Activated B cell treated with CpG ODN at 0.5 μM for 24 hours (primary cell): ENCODE measurements at regions not wholly inside any gene's neighbourhood (a gene's known extent, or its start where the extent isn't known, plus 50 kb on each side); places are given as distances from the start of the nearest gene placed in this dataset.
"Not testable (repeated sequence)": the region's sequence is repeated elsewhere in the genome, so short reads cannot be mapped to it uniquely, and the experiment has no call there.

ENCODE experiments used
- ATAC-seq: fragments of 200-7000 bp; cut with Tn5 transposase; one replicate; pipeline ENCODE4 v1.10.0; 2021; ENCODE audit warnings: low read depth, mild to moderate bottlenecking, moderate library complexity
- CTCF ChIA-PET: fragments of 350-600 bp; sonication (Branson Sonifier 250); formaldehyde crosslinking; loops from one replicate; lab custom pipeline; 2021; ENCODE audit warnings: antibody characterized with exemption; lab: Charles Lee
- POLR2A ChIA-PET: fragments of 350-600 bp; sonication (Branson Sonifier 250); formaldehyde crosslinking; loops from one replicate; lab custom pipeline; 2021; ENCODE audit warnings: antibody characterized with exemption; lab: Charles Lee
- DNase-seq: peaks from one replicate; pipeline ENCODE4 v3.0.0; 2022
- H3K27ac Mint-ChIP-seq: one replicate; pipeline ENCODE4 v1.8.0; 2020; ENCODE audit warnings: mixed read lengths
- H3K27me3 Mint-ChIP-seq: one replicate; pipeline ENCODE4 v1.8.0; 2021; ENCODE audit warnings: mixed read lengths
- H3K36me3 Mint-ChIP-seq: one replicate; pipeline ENCODE4 v1.8.0; 2021; ENCODE audit warnings: low read depth, mixed read lengths
- H3K4me1 Mint-ChIP-seq: one replicate; pipeline ENCODE4 v1.8.0; 2021; ENCODE audit warnings: mixed read lengths
- H3K4me3 Mint-ChIP-seq: one replicate; pipeline ENCODE4 v1.8.0; 2020; ENCODE audit warnings: mild to moderate bottlenecking, mixed read lengths
- H3K9me3 Mint-ChIP-seq: one replicate; pipeline ENCODE4 v1.8.0; 2020; ENCODE audit warnings: mixed read lengths
- intact Hi-C: fragments of 100-400 bp; cut with micrococcal nuclease; formaldehyde crosslinking; loops from one replicate; pipeline ENCODE4 v1.15.1; 2024
- TF ChIP-seq, protein P1 (sequence below): fragments of 200-600 bp; IDR thresholded peaks from one replicate; pipeline ENCODE4 v1.8.0; 2022; ENCODE audit warnings: antibody characterized with exemption, mild to moderate bottlenecking

DNA sequence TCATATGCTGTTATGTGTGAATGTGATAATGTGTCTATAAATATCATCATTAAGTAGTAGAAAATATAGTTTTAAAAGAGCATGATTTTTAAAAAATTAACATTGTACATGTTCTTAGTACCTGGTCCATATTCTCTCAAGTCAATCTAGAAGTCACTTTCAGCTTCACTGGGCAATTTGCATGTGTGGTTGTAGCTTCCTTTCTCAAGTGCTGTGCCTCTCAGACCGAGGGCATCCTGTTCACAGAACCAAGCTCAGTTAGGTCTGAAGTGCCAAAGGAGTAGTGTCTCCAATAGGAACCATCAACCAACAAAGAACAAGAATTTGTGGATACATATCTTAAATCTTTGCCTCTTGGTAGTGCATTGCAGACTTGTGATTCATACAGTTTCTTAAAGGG is 541.8 kb upstream of the SLC10A2 start:
- Mint-ChIP-seq H3K4me3 (no peak overlapping the region), H3K36me3 (no peaks in the 10 kb centered on the region), H3K4me1 (peaks cover 6% of the 10 kb centered on the region), H3K27ac (no peak overlapping the region), H3K27me3 (no peaks in the 10 kb centered on the region), H3K9me3 (no peaks in the 10 kb centered on the region)
- ChIA-PET CTCF (no interaction called here), POLR2A (no interaction called here)
- TF ChIP-seq, protein P1, sequence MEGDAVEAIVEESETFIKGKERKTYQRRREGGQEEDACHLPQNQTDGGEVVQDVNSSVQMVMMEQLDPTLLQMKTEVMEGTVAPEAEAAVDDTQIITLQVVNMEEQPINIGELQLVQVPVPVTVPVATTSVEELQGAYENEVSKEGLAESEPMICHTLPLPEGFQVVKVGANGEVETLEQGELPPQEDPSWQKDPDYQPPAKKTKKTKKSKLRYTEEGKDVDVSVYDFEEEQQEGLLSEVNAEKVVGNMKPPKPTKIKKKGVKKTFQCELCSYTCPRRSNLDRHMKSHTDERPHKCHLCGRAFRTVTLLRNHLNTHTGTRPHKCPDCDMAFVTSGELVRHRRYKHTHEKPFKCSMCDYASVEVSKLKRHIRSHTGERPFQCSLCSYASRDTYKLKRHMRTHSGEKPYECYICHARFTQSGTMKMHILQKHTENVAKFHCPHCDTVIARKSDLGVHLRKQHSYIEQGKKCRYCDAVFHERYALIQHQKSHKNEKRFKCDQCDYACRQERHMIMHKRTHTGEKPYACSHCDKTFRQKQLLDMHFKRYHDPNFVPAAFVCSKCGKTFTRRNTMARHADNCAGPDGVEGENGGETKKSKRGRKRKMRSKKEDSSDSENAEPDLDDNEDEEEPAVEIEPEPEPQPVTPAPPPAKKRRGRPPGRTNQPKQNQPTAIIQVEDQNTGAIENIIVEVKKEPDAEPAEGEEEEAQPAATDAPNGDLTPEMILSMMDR = no peak
- DNase-seq (no peak), ATAC-seq (no peak)
- intact Hi-C loops = no loop called here

DNA sequence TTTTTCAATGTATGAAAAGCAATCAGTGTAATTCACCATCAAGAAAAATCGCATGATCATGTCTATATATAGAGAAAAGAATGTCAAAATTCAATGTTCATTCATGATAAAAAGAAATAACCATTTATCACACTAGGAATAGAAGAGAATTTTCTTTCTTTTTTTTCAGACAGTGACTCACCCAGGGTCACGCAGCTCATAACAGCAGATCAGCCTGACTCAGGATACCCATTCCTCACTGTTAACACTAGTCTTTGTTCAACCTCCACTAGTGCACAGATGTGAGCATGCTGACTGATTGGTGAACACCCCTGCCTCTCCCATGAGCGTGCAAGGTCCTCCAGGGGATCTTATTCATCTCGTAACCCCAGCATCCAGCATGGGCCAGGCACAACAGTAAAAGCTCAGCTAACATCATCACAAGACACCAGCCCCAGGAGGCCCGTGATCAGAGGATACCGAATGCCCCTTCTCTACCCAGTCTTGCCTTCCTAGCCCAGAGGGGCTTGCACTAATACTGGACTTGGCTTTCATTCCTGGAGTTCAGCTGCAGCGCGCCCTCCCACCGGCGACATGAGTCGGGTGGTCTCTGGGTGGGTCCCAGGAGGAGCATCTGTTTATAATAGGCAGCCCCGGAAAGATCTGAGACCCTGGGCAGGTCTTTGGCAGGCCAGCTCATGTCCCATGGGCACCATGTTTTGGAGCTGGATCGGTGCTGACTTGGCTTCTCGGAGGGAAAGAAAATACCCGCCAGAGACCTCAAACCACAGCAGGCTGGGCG is 539.5 kb upstream of the SLC10A2 start:
- no peak for ATAC-seq
- CTCF ChIA-PET = no interaction called here
- intact Hi-C loops = no loop called here
- Mint-ChIP-seq H3K27ac (no peak overlapping the region), H3K9me3 (peaks cover 3% of the 10 kb centered on the region), H3K4me3 (no peak overlapping the region), H3K27me3 (no peaks in the 10 kb centered on the region), H3K36me3 (no peaks in the 10 kb centered on the region), H3K4me1 (peaks cover 6% of the 10 kb centered on the region)
- no peak for DNase-seq
- TF ChIP-seq, protein P1 = no peak
- POLR2A ChIA-PET = no interaction called here

DNA sequence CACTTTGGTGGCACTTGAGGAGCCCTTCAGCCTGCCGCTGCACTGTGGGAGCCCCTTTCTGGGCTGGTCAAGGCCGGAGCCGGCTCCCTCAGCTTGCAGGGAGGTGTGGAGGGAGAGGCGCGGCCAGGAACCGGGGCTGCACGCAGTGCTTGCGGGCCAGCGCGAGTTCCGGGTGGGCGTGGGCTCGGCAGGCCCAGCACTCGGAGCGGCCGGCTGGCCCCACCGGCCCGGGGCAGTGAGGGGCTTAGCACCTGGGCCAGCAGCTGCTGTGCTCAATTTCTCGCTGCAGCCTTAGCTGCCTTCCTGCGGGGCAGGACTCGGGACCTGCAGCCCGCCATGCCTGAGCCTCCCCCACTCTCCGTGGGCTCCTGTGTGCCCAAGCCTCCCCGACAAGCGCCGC is 533.7 kb upstream of the SLC10A2 start:
- H3K36me3 Mint-ChIP-seq, H3K27ac Mint-ChIP-seq, DNase-seq, CTCF ChIA-PET, intact Hi-C loops, POLR2A ChIA-PET, H3K4me3 Mint-ChIP-seq, H3K4me1 Mint-ChIP-seq, H3K27me3 Mint-ChIP-seq, H3K9me3 Mint-ChIP-seq, ATAC-seq: not testable (repeated sequence)

DNA sequence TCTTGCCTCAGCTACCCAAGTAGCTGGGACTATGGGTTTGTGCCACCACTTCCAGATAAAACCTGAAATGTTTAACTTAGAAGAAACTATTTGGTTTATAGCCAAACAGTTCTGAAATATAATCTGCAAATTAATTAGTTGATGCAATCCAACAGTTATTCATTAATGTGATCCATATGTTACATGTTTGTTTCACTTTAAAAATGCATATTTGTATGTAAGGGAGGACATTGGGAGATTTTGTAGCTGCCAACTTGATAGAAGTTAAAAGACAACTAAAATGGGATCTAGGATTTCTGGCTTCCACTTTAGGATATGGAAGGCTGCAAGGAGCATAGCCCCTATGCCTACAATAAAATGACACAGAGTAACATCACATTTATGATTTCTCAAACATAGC is 532.5 kb upstream of the SLC10A2 start:
- Mint-ChIP-seq H3K27me3 (no peaks in the 10 kb centered on the region), H3K36me3 (no peaks in the 10 kb centered on the region), H3K27ac (no peak overlapping the region), H3K4me1 (no peaks in the 10 kb centered on the region), H3K4me3 (no peak overlapping the region), H3K9me3 (peaks cover 3% of the 10 kb centered on the region)
- intact Hi-C loops = no loop called here
- TF ChIP-seq, protein P1 = no peak
- ChIA-PET POLR2A (no interaction called here), CTCF (no interaction called here)
- ATAC-seq = no peak
- DNase-seq = no peak

DNA sequence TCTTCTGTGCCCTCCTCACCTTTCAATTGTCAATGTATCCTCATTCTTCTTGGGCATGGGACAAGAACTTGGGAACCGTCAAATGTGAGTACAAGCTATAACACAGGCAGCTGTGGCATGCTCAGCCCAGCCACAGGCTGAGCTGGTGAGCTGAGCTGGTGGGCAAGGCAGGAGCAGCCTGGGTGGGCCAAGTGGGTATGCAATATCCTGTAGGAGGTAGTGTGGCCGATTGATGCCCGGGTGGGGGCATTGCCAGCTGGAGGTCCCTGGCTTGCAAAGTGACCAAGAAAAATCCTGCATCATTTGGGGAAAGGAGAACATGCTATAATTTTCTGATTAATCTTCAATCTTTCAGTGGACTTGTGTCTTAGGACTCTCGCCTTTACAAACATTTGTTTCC is 507.2 kb upstream of the SLC10A2 start:
- POLR2A ChIA-PET = no interaction called here
- Mint-ChIP-seq H3K9me3 (peaks cover 5% of the 10 kb centered on the region), H3K27me3 (no peaks in the 10 kb centered on the region), H3K36me3 (no peaks in the 10 kb centered on the region), H3K4me1 (no peaks in the 10 kb centered on the region), H3K4me3 (no peak overlapping the region), H3K27ac (no peak overlapping the region)
- TF ChIP-seq, protein P1 = no peak
- DNase-seq (no peak), ATAC-seq (no peak)
- CTCF ChIA-PET = no interaction called here
- intact Hi-C loops = no loop called here

DNA sequence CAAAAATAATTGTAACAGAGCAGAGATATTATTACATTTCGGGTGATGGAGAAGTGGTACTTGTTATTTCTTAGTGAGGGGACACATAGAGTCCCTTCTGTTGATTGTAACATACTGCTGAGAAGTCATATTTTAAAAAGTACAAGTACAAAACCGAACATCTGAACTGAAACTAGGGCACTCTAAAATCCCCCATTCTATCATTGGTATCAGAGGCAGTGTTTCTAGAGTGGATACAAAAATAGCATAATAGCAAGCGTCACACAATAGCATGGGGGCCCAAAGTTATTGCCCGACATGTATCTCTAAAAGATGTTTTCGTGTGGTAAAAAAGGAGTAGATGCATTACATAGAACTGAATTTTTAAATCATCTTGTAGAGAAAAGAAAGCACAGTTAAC is 502.1 kb upstream of the SLC10A2 start:
- no peaks in the 10 kb centered on the region for H3K4me1 Mint-ChIP-seq
- POLR2A ChIA-PET = no interaction called here
- intact Hi-C loops = no loop called here
- no peaks in the 10 kb centered on the region for H3K27me3 Mint-ChIP-seq
- H3K4me3 Mint-ChIP-seq = no peak overlapping the region
- H3K27ac Mint-ChIP-seq = no peak overlapping the region
- no peaks in the 10 kb centered on the region for H3K36me3 Mint-ChIP-seq
- CTCF ChIA-PET = no interaction called here
- DNase-seq (no peak), ATAC-seq (no peak)
- H3K9me3 Mint-ChIP-seq = peaks cover 3% of the 10 kb centered on the region
- TF ChIP-seq, protein P1 = no peak
